Skeletal muscle cell (primary cell): ENCODE measurements at regions not wholly inside any gene's neighbourhood (a gene's known extent, or its start where the extent isn't known, plus 50 kb on each side); places are given as distances from the start of the nearest gene placed in this dataset.
"Not testable (repeated sequence)": the region's sequence is repeated elsewhere in the genome, so short reads cannot be mapped to it uniquely, and the experiment has no call there.

Source experiments
- DNase-seq: peaks from one replicate; pipeline ENCODE4 v3.0.0-alpha.2; 2010; ENCODE audit warnings: low read depth
- H3K4me3 ChIP-seq: 2 replicates; pipeline ENCODE4 v1.5.1; 2011; ENCODE audit warnings: low read depth, mild to moderate bottlenecking, control low read depth, low read length, moderate library complexity

GRCh38 chr2:88959480-88960204 lies 268.2 kb downstream of the RPIA start:
- DNase-seq: peak; percentile 4
- no peak overlapping the region for H3K4me3 ChIP-seq

- DNase-seq, H3K4me3 ChIP-seq: not testable (repeated sequence)
These were observed 269.9 kb downstream of the RPIA start for GRCh38 chr2:88961323-88961722.

- H3K4me3 ChIP-seq: no peak overlapping the region
- no peak for DNase-seq
These were observed 276.4 kb downstream of the RPIA start for GRCh38 chr2:88967844-88968243.

GRCh38 chr2:88978011-88978410 lies 286.5 kb downstream of the RPIA start:
- not testable (repeated sequence) for DNase-seq, H3K4me3 ChIP-seq

- H3K4me3 ChIP-seq, DNase-seq: not testable (repeated sequence)
These were observed 287.0 kb downstream of the RPIA start for GRCh38 chr2:88978446-88978845.

GRCh38 chr2:88984079-88984478 lies 292.6 kb downstream of the RPIA start:
- DNase-seq, H3K4me3 ChIP-seq: not testable (repeated sequence)

GRCh38 chr2:88986721-88987330 lies 295.4 kb downstream of the RPIA start:
- not testable (repeated sequence) for DNase-seq, H3K4me3 ChIP-seq

- not testable (repeated sequence) for H3K4me3 ChIP-seq
These were observed 297.1 kb downstream of the RPIA start for GRCh38 chr2:88988617-88989016.

GRCh38 chr2:88992819-88993218 lies 301.3 kb downstream of the RPIA start:
- DNase-seq, H3K4me3 ChIP-seq: not testable (repeated sequence)

More at GRCh38 chr2:88988617-88989016, 297.1 kb downstream of the RPIA start:
- not testable (repeated sequence) for DNase-seq

- DNase-seq, H3K4me3 ChIP-seq: not testable (repeated sequence)
These were observed 303.4 kb downstream of the RPIA start for GRCh38 chr2:88994856-88995255.

GRCh38 chr2:88996588-88996987 lies 305.1 kb downstream of the RPIA start:
- DNase-seq: not testable (repeated sequence)

GRCh38 chr2:88999365-88999764 lies 307.9 kb downstream of the RPIA start:
- no peak overlapping the region for H3K4me3 ChIP-seq
- DNase-seq: no peak

More at GRCh38 chr2:88996588-88996987, 305.1 kb downstream of the RPIA start:
- not testable (repeated sequence) for H3K4me3 ChIP-seq

- H3K4me3 ChIP-seq: no peak overlapping the region
- DNase-seq: no peak
These were observed 308.8 kb downstream of the RPIA start for GRCh38 chr2:89000235-89000634.

- DNase-seq, H3K4me3 ChIP-seq: not testable (repeated sequence)
These were observed 312.8 kb downstream of the RPIA start for GRCh38 chr2:89004238-89004637.

GRCh38 chr2:89020566-89020965 lies 329.1 kb downstream of the RPIA start:
- H3K4me3 ChIP-seq, DNase-seq: not testable (repeated sequence)

GRCh38 chr2:89026296-89026695 lies 334.8 kb downstream of the RPIA start:
- not testable (repeated sequence) for H3K4me3 ChIP-seq, DNase-seq

GRCh38 chr2:89027115-89027514 lies 335.6 kb downstream of the RPIA start:
- DNase-seq, H3K4me3 ChIP-seq: not testable (repeated sequence)

- DNase-seq, H3K4me3 ChIP-seq: not testable (repeated sequence)
These were observed 336.1 kb downstream of the RPIA start for GRCh38 chr2:89027536-89027935.

GRCh38 chr2:89029257-89029656 lies 337.8 kb downstream of the RPIA start:
- not testable (repeated sequence) for DNase-seq, H3K4me3 ChIP-seq

GRCh38 chr2:89048138-89049066 lies 356.9 kb downstream of the RPIA start:
- not testable (repeated sequence) for DNase-seq, H3K4me3 ChIP-seq
